ENCODE measurements at regions not wholly inside any gene's neighbourhood (a gene's known extent, or its start where the extent isn't known, plus 50 kb on each side); places are given as distances from the start of the nearest gene placed in this dataset.

GRCh38 chr1:63268876-63269275, 53.5 kb upstream of the FOXD3 start:
- H3K27me3 Mint-ChIP-seq (ENCODE audit: insufficient read depth, low read depth, poor library complexity) = peaks cover 2% of the 10 kb centered on the region
- H3K27ac ChIP-seq (ENCODE audit: low read depth) = no peak overlapping the region

More at GRCh38 chr1:63268876-63269275, 53.5 kb upstream of the FOXD3 start:
- no peaks in the 10 kb centered on the region for H4K20me1 ChIP-seq (replicated peaks; ENCODE audit: insufficient read depth)
- Mint-ChIP-seq H3K4me3 (no peak overlapping the region), H3K9me3 (no peaks in the 10 kb centered on the region), H3K36me3 (ENCODE audit: low read depth) (no peaks in the 10 kb centered on the region), H3K4me1 (peaks cover 6% of the 10 kb centered on the region), H3K27ac (no peak overlapping the region)
- no peaks in the 10 kb centered on the region for H3K36me3 ChIP-seq (ENCODE audit: insufficient read depth)
- DNase-seq (ENCODE audit: low spot score) = no peak
- H3K9me2 ChIP-seq (ENCODE audit: insufficient read depth) = no peaks in the 10 kb centered on the region
- ATAC-seq = no peak
- H2AFZ ChIP-seq = no peak overlapping the region
- TF ChIP-seq NANOG (IDR thresholded peaks at IDR 0.05; ENCODE audit: borderline replicate concordance) = no peak
- TF ChIP-seq STAT1 (IDR thresholded peaks at IDR 0.05; ENCODE audit: unreplicated experiment) = no peak
- no peak for TF ChIP-seq ZNF462 (CRISPR knock-in tag; IDR thresholded peaks at IDR 0.05)
- H3K4me1 ChIP-seq (ENCODE audit: insufficient read depth) = peaks cover 8% of the 10 kb centered on the region; the same call in 1 of the 2 replicates
- H3K27me3 ChIP-seq (ENCODE audit: insufficient read depth) = no peaks in the 10 kb centered on the region
- no peaks in the 10 kb centered on the region for H3F3A ChIP-seq (replicated peaks; ENCODE audit: low read depth)
- H3K4me3 ChIP-seq = no peak overlapping the region
- no peaks in the 10 kb centered on the region for H3K79me2 ChIP-seq (replicated peaks; ENCODE audit: insufficient read depth)
- no peak overlapping the region for H3K4me2 ChIP-seq
